ENCODE measurements at regions not wholly inside any gene's neighbourhood (a gene's known extent, or its start where the extent isn't known, plus 50 kb on each side); places are given as distances from the start of the nearest gene placed in this dataset.

DNA sequence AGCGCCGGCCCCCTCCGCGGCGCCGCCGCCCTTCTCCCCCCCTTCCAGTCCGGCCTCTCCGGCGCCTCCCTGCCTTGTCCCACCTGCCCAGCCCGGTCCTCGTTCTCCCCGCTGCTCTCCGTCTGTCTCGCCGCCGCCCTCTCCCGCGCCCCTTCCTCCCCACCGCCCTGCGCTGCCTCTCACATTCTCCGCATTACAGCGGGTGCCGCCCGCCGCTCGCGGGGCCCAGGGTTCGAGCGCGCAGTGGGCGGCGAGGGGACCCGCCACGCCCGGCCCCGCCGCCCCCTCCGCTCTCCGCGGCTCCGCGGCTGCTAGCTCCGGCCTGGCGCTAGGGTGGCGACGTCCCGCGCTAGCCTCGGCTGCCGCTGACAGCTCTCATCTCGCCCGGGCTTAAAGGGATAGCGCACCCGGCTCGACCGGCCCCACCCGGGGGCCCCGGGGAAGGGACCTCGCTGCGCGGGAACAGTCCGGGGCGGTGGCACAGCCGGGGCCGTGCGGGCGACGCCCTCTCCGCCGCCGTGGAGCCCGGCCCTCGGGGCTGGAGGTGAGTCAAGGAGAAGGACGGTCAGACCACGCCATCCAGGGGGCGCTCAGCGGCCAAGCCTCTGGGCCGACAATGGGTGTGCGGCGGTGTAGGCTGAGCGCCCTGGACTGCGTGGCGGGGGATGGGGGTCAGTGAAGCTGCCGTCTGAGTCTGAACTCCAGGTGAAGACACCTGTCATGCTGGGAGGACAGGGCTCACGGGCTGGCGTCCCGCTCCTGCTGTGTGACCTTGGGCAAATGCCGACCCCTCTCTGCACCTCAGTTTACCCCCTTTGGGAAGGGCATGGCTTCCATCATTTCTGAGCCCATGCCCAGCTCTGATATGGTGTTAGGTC lies 187.4 kb upstream of the LINGO1 start:
- no peak overlapping the region for H3K4me2 ChIP-seq (ENCODE audit: low read length)
- H3F3A ChIP-seq (ENCODE audit: insufficient read depth, low read length, poor library complexity, severe bottlenecking) = no peaks in the 10 kb centered on the region
- H3K27ac ChIP-seq (ENCODE audit: low read length) = peak overlapping the region; percentile 67
- H3K27me3 ChIP-seq (ENCODE audit: insufficient read depth, low read depth, low read length) = peaks cover 5% of the 10 kb centered on the region
- H3K9ac ChIP-seq (ENCODE audit: low read length) = peak overlapping the region; percentile 85
- no peaks in the 10 kb centered on the region for H3K36me3 ChIP-seq (ENCODE audit: insufficient read depth, low read length)
- peaks cover 4% of the 10 kb centered on the region for H3K79me2 ChIP-seq (replicated peaks; ENCODE audit: insufficient read depth, low read length)
- H4K20me1 ChIP-seq (ENCODE audit: insufficient read depth) = no peaks in the 10 kb centered on the region
- no peaks in the 10 kb centered on the region for H3K9me2 ChIP-seq (ENCODE audit: insufficient read depth, low read length)
- H3K4me3 ChIP-seq (ENCODE audit: low read length) = peak overlapping the region; percentile 77
- H2AFZ ChIP-seq (ENCODE audit: low read depth, low read length) = no peak overlapping the region
- TF ChIP-seq EP300 (conservative IDR thresholded peaks at IDR 0.05; ENCODE audit: poor library complexity, severe bottlenecking) (no peak), EZH2 (IDR thresholded peaks at IDR 0.05; ENCODE audit: borderline replicate concordance, insufficient read depth, low read length, poor library complexity, severe bottlenecking) (no peak), SMC3 (conservative IDR thresholded peaks at IDR 0.05; ENCODE audit: poor library complexity) (peak; percentile 42), RAD21 (conservative IDR thresholded peaks at IDR 0.05) (peak; percentile 48), POLR2AphosphoS5 (IDR thresholded peaks at IDR 0.05) (peak; percentile 50), TAF1 (IDR thresholded peaks at IDR 0.05; ENCODE audit: low read depth) (no peak), MXI1 (conservative IDR thresholded peaks at IDR 0.05; ENCODE audit: poor library complexity, severe bottlenecking) (no peak)
- TF ChIP-seq, protein P1, sequence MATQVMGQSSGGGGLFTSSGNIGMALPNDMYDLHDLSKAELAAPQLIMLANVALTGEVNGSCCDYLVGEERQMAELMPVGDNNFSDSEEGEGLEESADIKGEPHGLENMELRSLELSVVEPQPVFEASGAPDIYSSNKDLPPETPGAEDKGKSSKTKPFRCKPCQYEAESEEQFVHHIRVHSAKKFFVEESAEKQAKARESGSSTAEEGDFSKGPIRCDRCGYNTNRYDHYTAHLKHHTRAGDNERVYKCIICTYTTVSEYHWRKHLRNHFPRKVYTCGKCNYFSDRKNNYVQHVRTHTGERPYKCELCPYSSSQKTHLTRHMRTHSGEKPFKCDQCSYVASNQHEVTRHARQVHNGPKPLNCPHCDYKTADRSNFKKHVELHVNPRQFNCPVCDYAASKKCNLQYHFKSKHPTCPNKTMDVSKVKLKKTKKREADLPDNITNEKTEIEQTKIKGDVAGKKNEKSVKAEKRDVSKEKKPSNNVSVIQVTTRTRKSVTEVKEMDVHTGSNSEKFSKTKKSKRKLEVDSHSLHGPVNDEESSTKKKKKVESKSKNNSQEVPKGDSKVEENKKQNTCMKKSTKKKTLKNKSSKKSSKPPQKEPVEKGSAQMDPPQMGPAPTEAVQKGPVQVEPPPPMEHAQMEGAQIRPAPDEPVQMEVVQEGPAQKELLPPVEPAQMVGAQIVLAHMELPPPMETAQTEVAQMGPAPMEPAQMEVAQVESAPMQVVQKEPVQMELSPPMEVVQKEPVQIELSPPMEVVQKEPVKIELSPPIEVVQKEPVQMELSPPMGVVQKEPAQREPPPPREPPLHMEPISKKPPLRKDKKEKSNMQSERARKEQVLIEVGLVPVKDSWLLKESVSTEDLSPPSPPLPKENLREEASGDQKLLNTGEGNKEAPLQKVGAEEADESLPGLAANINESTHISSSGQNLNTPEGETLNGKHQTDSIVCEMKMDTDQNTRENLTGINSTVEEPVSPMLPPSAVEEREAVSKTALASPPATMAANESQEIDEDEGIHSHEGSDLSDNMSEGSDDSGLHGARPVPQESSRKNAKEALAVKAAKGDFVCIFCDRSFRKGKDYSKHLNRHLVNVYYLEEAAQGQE (IDR thresholded peaks at IDR 0.05; ENCODE audit: borderline replicate concordance) = peak; percentile 42
- TF ChIP-seq, protein P2, sequence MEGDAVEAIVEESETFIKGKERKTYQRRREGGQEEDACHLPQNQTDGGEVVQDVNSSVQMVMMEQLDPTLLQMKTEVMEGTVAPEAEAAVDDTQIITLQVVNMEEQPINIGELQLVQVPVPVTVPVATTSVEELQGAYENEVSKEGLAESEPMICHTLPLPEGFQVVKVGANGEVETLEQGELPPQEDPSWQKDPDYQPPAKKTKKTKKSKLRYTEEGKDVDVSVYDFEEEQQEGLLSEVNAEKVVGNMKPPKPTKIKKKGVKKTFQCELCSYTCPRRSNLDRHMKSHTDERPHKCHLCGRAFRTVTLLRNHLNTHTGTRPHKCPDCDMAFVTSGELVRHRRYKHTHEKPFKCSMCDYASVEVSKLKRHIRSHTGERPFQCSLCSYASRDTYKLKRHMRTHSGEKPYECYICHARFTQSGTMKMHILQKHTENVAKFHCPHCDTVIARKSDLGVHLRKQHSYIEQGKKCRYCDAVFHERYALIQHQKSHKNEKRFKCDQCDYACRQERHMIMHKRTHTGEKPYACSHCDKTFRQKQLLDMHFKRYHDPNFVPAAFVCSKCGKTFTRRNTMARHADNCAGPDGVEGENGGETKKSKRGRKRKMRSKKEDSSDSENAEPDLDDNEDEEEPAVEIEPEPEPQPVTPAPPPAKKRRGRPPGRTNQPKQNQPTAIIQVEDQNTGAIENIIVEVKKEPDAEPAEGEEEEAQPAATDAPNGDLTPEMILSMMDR (IDR thresholded peaks at IDR 0.05; ENCODE audit: poor library complexity, severe bottlenecking) = peak; percentile 61
- H3K9me3 ChIP-seq (ENCODE audit: low read length) = no peaks in the 10 kb centered on the region

DNA sequence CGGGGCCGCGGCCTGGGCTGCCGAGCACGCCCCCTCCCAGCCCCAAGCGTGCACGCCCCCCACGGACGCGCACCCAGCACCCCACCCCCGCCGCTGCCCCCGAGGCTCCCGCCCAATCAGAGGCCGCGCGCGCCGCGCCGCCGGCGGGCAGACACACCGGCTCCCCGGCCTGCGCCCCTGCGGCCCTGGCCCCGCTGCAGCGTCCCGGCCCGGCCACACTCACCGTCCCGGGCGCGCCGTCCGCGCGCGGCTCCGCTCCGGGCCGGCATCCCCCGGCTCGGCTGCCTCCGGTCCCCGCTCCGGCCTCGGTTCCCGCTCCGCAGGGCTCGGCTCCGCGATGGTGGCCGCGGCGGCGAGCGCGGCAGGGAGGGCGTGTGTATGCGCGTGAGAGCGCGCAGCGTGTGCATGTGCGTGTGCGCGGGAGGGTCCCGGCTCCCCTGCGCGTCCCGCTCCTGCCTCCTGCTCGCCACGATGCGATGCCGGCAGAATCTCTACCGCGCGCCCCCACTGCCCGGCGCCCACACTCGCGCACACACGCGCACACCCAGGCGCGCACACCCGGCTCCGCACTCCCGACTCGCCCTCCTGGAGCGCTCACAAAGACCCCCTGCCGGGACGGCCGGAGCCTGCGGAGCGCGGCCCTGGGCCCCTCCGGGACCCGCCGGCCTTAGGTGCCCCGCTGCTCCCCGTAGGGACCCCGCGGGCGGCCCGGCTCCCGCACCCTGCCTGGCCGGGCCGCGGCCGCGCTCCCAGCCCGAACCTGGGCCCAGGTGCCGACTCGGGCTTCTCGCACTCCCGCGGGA lies 186.5 kb upstream of the LINGO1 start:
- H3K4me2 ChIP-seq (ENCODE audit: low read length) = no peak overlapping the region
- no peaks in the 10 kb centered on the region for H3K9me3 ChIP-seq (ENCODE audit: low read length)
- no peak overlapping the region for H2AFZ ChIP-seq (ENCODE audit: low read depth, low read length)
- no peaks in the 10 kb centered on the region for H3K36me3 ChIP-seq (ENCODE audit: insufficient read depth, low read length)
- peak overlapping the region; percentile 67 for H3K27ac ChIP-seq (ENCODE audit: low read length)
- H4K20me1 ChIP-seq (ENCODE audit: insufficient read depth) = no peaks in the 10 kb centered on the region
- no peaks in the 10 kb centered on the region for H3K9me2 ChIP-seq (ENCODE audit: insufficient read depth, low read length)
- peak overlapping the region; percentile 85 for H3K9ac ChIP-seq (ENCODE audit: low read length)
- H3K27me3 ChIP-seq (ENCODE audit: insufficient read depth, low read depth, low read length) = peaks cover 5% of the 10 kb centered on the region
- H3K4me3 ChIP-seq (ENCODE audit: low read length) = peak overlapping the region; percentile 77
- TF ChIP-seq SMC3 (conservative IDR thresholded peaks at IDR 0.05; ENCODE audit: poor library complexity) (no peak), EZH2 (IDR thresholded peaks at IDR 0.05; ENCODE audit: borderline replicate concordance, insufficient read depth, low read length, poor library complexity, severe bottlenecking) (no peak), POLR2AphosphoS5 (IDR thresholded peaks at IDR 0.05) (peak; percentile 84), MXI1 (conservative IDR thresholded peaks at IDR 0.05; ENCODE audit: poor library complexity, severe bottlenecking) (peak; percentile 84), TAF1 (IDR thresholded peaks at IDR 0.05; ENCODE audit: low read depth) (peak; percentile 38), RAD21 (conservative IDR thresholded peaks at IDR 0.05) (peak; percentile 49)
- TF ChIP-seq, protein P2 (IDR thresholded peaks at IDR 0.05; ENCODE audit: poor library complexity, severe bottlenecking) = peak; percentile 40
- TF ChIP-seq, protein P1 (IDR thresholded peaks at IDR 0.05; ENCODE audit: borderline replicate concordance) = no peak
- H3K79me2 ChIP-seq (replicated peaks; ENCODE audit: insufficient read depth, low read length) = peaks cover 4% of the 10 kb centered on the region
- H3F3A ChIP-seq (ENCODE audit: insufficient read depth, low read length, poor library complexity, severe bottlenecking) = no peaks in the 10 kb centered on the region

Measured in neural cell (in vitro differentiated cells).